ENCODE measurements at regions not wholly inside any gene's neighbourhood (a gene's known extent, or its start where the extent isn't known, plus 50 kb on each side); places are given as distances from the start of the nearest gene placed in this dataset.
A peak's percentile ranks its signal among the peaks of the same experiment; 100 is the strongest.

DNA sequence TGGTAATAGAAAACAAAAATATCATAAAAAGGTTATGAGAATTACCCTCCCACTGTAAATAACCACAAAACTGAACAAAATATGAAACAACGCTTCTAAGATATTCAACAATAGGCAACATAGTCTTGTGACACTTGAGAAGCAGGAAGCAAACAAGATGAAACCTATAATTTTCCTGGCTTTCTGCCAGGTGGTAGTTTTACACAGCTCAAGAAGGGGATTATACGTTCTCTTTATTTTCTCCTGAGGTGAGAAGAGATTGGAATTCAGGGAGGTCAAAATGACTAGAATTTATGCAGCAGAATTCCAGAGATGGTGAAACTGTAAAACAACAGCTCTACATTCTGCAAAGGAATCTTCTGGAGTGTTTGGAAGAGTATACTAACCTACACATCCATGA lies 186.0 kb downstream of the HHIP start:
- no peaks in the 10 kb centered on the region for H3K36me3 ChIP-seq (replicated peaks; ENCODE audit: insufficient read depth, low read length)
- no peak overlapping the region for H3K27ac ChIP-seq (ENCODE audit: low read length)
- no peak overlapping the region for H3K4me2 ChIP-seq (ENCODE audit: low read depth, low read length)
- no peaks in the 10 kb centered on the region for H4K20me1 ChIP-seq (ENCODE audit: insufficient read depth, low read length)
- H3K9me3 ChIP-seq (replicated peaks; ENCODE audit: insufficient read depth, low read length), result no peaks in the 10 kb centered on the region
- no peaks in the 10 kb centered on the region for H3K27me3 ChIP-seq (replicated peaks; ENCODE audit: insufficient read depth, low read length)
- no peak overlapping the region for H3K4me3 ChIP-seq (ENCODE audit: low read length)
- H3F3A ChIP-seq (ENCODE audit: insufficient read depth, low read length), result no peaks in the 10 kb centered on the region
- H3K79me2 ChIP-seq (ENCODE audit: low read length), result no peaks in the 10 kb centered on the region
- no peaks in the 10 kb centered on the region for H3K9me2 ChIP-seq (replicated peaks; ENCODE audit: insufficient read depth, low read length)
- no peaks in the 10 kb centered on the region for H3K4me1 ChIP-seq (ENCODE audit: low read length)
- TF ChIP-seq EZH2phosphoT487 (IDR thresholded peaks at IDR 0.05; ENCODE audit: low read length) (no peak), EZH2 (optimal IDR thresholded peaks at IDR 0.05; ENCODE audit: low read depth, low read length) (no peak)
- TF ChIP-seq, protein P1, sequence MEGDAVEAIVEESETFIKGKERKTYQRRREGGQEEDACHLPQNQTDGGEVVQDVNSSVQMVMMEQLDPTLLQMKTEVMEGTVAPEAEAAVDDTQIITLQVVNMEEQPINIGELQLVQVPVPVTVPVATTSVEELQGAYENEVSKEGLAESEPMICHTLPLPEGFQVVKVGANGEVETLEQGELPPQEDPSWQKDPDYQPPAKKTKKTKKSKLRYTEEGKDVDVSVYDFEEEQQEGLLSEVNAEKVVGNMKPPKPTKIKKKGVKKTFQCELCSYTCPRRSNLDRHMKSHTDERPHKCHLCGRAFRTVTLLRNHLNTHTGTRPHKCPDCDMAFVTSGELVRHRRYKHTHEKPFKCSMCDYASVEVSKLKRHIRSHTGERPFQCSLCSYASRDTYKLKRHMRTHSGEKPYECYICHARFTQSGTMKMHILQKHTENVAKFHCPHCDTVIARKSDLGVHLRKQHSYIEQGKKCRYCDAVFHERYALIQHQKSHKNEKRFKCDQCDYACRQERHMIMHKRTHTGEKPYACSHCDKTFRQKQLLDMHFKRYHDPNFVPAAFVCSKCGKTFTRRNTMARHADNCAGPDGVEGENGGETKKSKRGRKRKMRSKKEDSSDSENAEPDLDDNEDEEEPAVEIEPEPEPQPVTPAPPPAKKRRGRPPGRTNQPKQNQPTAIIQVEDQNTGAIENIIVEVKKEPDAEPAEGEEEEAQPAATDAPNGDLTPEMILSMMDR (IDR thresholded peaks at IDR 0.05; ENCODE audit: low read length), result no peak
- DNase-seq, result peak; percentile 58
- no peak overlapping the region for H2AFZ ChIP-seq (ENCODE audit: low read length)
- H3K9ac ChIP-seq (ENCODE audit: low read length), result no peak overlapping the region

DNA sequence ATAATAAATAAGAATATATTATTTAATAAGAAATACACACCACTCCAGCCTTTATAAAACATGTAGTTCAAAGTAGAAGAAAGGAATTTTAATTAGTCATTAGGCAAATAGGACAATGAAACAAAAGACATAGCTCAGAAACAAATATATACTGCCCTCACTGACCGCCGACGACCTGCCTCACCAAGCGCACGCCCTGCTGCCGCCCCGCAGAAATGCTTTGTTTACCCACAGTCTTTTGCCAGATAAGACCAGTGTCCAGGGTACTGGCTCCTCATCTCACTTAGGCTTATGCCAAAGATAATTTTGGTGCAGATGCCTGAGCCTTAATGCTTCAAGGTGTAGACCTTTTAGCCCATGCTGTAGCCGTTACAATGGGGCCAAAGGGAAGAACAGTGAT lies 199.5 kb downstream of the HHIP start:
- no peaks in the 10 kb centered on the region for H3F3A ChIP-seq (ENCODE audit: insufficient read depth, low read length)
- H3K36me3 ChIP-seq (replicated peaks; ENCODE audit: insufficient read depth, low read length), result no peaks in the 10 kb centered on the region
- DNase-seq, result no peak
- TF ChIP-seq EZH2phosphoT487 (IDR thresholded peaks at IDR 0.05; ENCODE audit: low read length), result no peak
- TF ChIP-seq EZH2 (optimal IDR thresholded peaks at IDR 0.05; ENCODE audit: low read depth, low read length), result no peak
- TF ChIP-seq, protein P1 (IDR thresholded peaks at IDR 0.05; ENCODE audit: low read length), result no peak
- no peak overlapping the region for H3K27ac ChIP-seq (ENCODE audit: low read length)
- no peak overlapping the region for H2AFZ ChIP-seq (ENCODE audit: low read length)
- no peaks in the 10 kb centered on the region for H3K9me3 ChIP-seq (replicated peaks; ENCODE audit: insufficient read depth, low read length)
- H3K4me2 ChIP-seq (ENCODE audit: low read depth, low read length), result no peak overlapping the region
- no peak overlapping the region for H3K9ac ChIP-seq (ENCODE audit: low read length)
- no peaks in the 10 kb centered on the region for H3K27me3 ChIP-seq (replicated peaks; ENCODE audit: insufficient read depth, low read length)
- H3K4me1 ChIP-seq (ENCODE audit: low read length), result no peaks in the 10 kb centered on the region
- no peak overlapping the region for H3K4me3 ChIP-seq (ENCODE audit: low read length)
- H3K79me2 ChIP-seq (ENCODE audit: low read length), result no peaks in the 10 kb centered on the region
- H3K9me2 ChIP-seq (replicated peaks; ENCODE audit: insufficient read depth, low read length), result no peaks in the 10 kb centered on the region
- H4K20me1 ChIP-seq (ENCODE audit: insufficient read depth, low read length), result no peaks in the 10 kb centered on the region

DNA sequence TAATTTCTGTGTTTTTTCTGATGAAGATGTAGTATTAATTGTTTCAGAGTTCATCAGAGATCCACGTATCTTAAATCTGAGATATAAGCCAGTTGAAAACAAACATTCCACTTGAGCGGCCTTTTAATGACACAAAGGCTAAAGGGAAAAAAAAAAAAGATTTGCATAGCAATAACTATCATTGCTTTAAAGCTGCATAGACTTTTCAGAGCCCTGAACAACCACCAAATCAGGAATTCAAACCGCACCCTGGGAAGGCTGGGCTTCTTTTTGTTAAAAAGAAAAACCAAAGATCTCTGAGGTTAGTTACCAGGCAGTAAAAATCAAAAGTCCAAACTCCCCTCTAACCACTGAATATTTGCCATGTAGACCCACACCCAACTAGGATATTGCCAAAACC lies 206.0 kb downstream of the HHIP start:
- H2AFZ ChIP-seq (ENCODE audit: low read length), result no peak overlapping the region
- TF ChIP-seq EZH2 (optimal IDR thresholded peaks at IDR 0.05; ENCODE audit: low read depth, low read length), result no peak
- TF ChIP-seq EZH2phosphoT487 (IDR thresholded peaks at IDR 0.05; ENCODE audit: low read length), result no peak
- TF ChIP-seq, protein P1 (IDR thresholded peaks at IDR 0.05; ENCODE audit: low read length), result no peak

More for the DNA sequence above, 206.0 kb downstream of the HHIP start:
- H3F3A ChIP-seq (ENCODE audit: insufficient read depth, low read length), result no peaks in the 10 kb centered on the region
- no peaks in the 10 kb centered on the region for H3K9me3 ChIP-seq (replicated peaks; ENCODE audit: insufficient read depth, low read length)
- H3K27me3 ChIP-seq (replicated peaks; ENCODE audit: insufficient read depth, low read length), result no peaks in the 10 kb centered on the region
- H3K4me2 ChIP-seq (ENCODE audit: low read depth, low read length), result no peak overlapping the region
- no peaks in the 10 kb centered on the region for H3K36me3 ChIP-seq (replicated peaks; ENCODE audit: insufficient read depth, low read length)
- no peak overlapping the region for H3K9ac ChIP-seq (ENCODE audit: low read length)
- H4K20me1 ChIP-seq (ENCODE audit: insufficient read depth, low read length), result no peaks in the 10 kb centered on the region
- no peak overlapping the region for H3K27ac ChIP-seq (ENCODE audit: low read length)
- no peak overlapping the region for H3K4me3 ChIP-seq (ENCODE audit: low read length)
- no peaks in the 10 kb centered on the region for H3K79me2 ChIP-seq (ENCODE audit: low read length)
- H3K9me2 ChIP-seq (replicated peaks; ENCODE audit: insufficient read depth, low read length), result no peaks in the 10 kb centered on the region
- no peak for DNase-seq
- H3K4me1 ChIP-seq (ENCODE audit: low read length), result no peaks in the 10 kb centered on the region

Data from MM.1S (cell line).